ENCODE measurements at regions not wholly inside any gene's neighbourhood (a gene's known extent, or its start where the extent isn't known, plus 50 kb on each side); places are given as distances from the start of the nearest gene placed in this dataset.
"Not testable (repeated sequence)": the region's sequence is repeated elsewhere in the genome, so short reads cannot be mapped to it uniquely, and the experiment has no call there.

GRCh38 chr14:106410229-106410628, 883.8 kb downstream of the TMEM121 start:
- not testable (repeated sequence) for H3K4me3 ChIP-seq (ENCODE audit: low read length); H3K9ac ChIP-seq (ENCODE audit: low read depth, low read length); H3K36me3 ChIP-seq (ENCODE audit: insufficient read depth, low read length); H3K4me1 ChIP-seq (ENCODE audit: insufficient read depth, low read length); H3K27me3 ChIP-seq (ENCODE audit: insufficient read depth, low read length); H3K27ac ChIP-seq (ENCODE audit: low read depth, low read length)
- H3K9me3 ChIP-seq (ENCODE audit: insufficient read depth, low read depth, low read length), result peaks cover 67% of the 10 kb centered on the region
- WGBS, result 82% methylated on average over 9 of the region's 9 CpGs

- Histone ChIP-seq H3K9ac (ENCODE audit: low read depth, low read length) (no peak overlapping the region), H3K36me3 (ENCODE audit: insufficient read depth, low read length) (no peaks in the 10 kb centered on the region), H3K27me3 (ENCODE audit: insufficient read depth, low read length) (no peaks in the 10 kb centered on the region), H3K4me1 (ENCODE audit: insufficient read depth, low read length) (no peaks in the 10 kb centered on the region), H3K9me3 (ENCODE audit: insufficient read depth, low read depth, low read length) (peaks cover 95% of the 10 kb centered on the region), H3K27ac (ENCODE audit: low read depth, low read length) (no peak overlapping the region), H3K4me3 (ENCODE audit: low read length) (no peak overlapping the region)
- no CpG with 5 or more reads among the region's 1 CpG for WGBS
Observed at GRCh38 chr14:106414464-106414863, 888.1 kb downstream of the TMEM121 start.

- no peak overlapping the region for H3K27ac ChIP-seq (ENCODE audit: low read depth, low read length)
- peak overlapping the region; percentile 3; the same call in 1 of the 2 replicates for H3K4me3 ChIP-seq (ENCODE audit: low read length)
- H3K27me3 ChIP-seq (ENCODE audit: insufficient read depth, low read length), result no peaks in the 10 kb centered on the region
- no peaks in the 10 kb centered on the region for H3K4me1 ChIP-seq (ENCODE audit: insufficient read depth, low read length)
- H3K9ac ChIP-seq (ENCODE audit: low read depth, low read length), result no peak overlapping the region
- 75% methylated on average over 13 of the region's 13 CpGs for WGBS
- H3K36me3 ChIP-seq (ENCODE audit: insufficient read depth, low read length), result no peaks in the 10 kb centered on the region
- H3K9me3 ChIP-seq (ENCODE audit: insufficient read depth, low read depth, low read length), result peaks cover 79% of the 10 kb centered on the region
Observed at GRCh38 chr14:106417224-106418049, 891.1 kb downstream of the TMEM121 start.

DNA sequence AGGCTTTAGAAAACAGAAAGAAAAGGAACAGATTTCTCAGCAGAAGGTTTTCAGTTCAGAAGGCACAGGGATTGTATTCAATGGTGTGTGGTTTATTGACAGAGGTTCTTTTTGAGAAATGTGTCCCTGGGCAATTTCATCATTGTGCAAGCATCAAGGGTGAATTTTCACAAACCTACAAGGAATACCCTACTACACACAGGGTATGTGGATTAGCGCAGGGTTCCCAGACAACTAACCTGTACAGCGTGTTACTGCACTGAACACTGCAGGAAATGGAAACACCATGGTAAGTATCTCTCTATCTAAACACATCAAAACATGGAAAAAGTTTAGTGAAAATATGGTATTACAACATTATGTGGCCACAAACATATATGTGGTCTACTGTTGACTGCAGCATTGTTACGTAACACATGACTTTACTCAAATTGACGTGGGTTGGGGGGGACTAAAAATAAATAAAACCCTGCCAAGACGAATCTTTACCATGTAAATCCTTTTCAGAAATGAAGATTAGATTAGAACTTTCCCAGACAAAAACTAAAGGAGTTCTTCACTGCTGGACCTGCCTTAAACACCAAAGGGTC, 893.1 kb downstream of the TMEM121 start:
- Histone ChIP-seq H3K9ac (ENCODE audit: low read depth, low read length) (no peak overlapping the region), H3K9me3 (ENCODE audit: insufficient read depth, low read depth, low read length) (peaks cover 72% of the 10 kb centered on the region), H3K36me3 (ENCODE audit: insufficient read depth, low read length) (no peaks in the 10 kb centered on the region), H3K4me1 (ENCODE audit: insufficient read depth, low read length) (no peaks in the 10 kb centered on the region), H3K27me3 (ENCODE audit: insufficient read depth, low read length) (no peaks in the 10 kb centered on the region), H3K4me3 (ENCODE audit: low read length) (no peak overlapping the region), H3K27ac (ENCODE audit: low read depth, low read length) (no peak overlapping the region)
- WGBS, result 90% methylated on average over 4 of the region's 5 CpGs

DNA sequence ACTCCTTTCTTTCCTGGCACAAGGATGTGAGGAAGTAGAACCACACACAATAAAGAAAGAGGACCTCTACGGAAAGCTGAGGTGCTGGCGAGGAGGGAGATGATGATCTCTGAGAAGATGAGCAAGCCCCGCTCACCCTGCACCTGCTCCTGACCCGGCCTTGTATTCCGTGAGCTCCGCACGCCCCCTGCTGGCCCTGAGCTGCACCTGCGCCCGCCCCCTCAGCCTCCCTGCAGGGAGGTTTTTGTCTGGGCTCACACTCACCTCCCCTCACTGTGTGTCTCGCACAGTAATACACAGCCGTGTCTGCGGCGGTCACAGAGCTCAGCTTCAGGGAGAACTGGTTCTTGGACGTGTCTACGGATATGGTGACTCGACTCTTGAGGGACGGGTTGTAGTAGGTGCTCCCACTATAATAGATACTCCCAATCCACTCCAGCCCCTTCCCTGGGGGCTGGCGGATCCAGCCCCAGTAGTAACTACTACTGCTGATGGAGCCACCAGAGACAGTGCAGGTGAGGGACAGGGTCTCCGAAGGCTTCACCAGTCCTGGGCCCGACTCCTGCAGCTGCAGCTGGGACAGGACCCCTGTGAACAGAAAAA, 895.1 kb downstream of the TMEM121 start:
- not testable (repeated sequence) for H3K27ac ChIP-seq (ENCODE audit: low read depth, low read length); H3K9ac ChIP-seq (ENCODE audit: low read depth, low read length); H3K36me3 ChIP-seq (ENCODE audit: insufficient read depth, low read length); H3K27me3 ChIP-seq (ENCODE audit: insufficient read depth, low read length); H3K4me1 ChIP-seq (ENCODE audit: insufficient read depth, low read length); H3K4me3 ChIP-seq (ENCODE audit: low read length)
- 84% methylated on average over 18 of the region's 20 CpGs for WGBS
- peaks cover 72% of the 10 kb centered on the region for H3K9me3 ChIP-seq (ENCODE audit: insufficient read depth, low read depth, low read length)

DNA sequence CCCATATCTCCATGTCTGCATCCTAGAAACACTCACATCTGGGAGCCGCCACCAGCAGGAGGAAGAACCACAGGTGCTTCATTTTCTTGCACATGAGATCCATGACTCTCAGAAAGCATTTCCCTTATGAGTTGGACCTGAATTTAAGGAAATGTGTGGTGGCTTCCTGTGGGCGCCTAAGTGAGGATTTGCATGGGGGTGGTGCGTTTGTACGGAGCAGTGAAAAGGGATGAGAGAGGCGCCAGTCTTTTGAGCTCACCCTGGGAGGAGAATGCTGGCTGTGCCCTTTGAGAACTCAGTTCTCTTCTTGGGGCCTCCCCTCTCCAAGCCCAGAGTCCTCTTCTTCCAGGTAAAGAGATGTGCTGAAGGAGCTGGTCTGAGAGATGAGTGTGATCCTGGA, 895.7 kb downstream of the TMEM121 start:
- Histone ChIP-seq H3K27me3 (ENCODE audit: insufficient read depth, low read length) (no peaks in the 10 kb centered on the region), H3K4me1 (ENCODE audit: insufficient read depth, low read length) (no peaks in the 10 kb centered on the region), H3K9me3 (ENCODE audit: insufficient read depth, low read depth, low read length) (peaks cover 72% of the 10 kb centered on the region), H3K4me3 (ENCODE audit: low read length) (no peak overlapping the region), H3K36me3 (ENCODE audit: insufficient read depth, low read length) (no peaks in the 10 kb centered on the region), H3K27ac (ENCODE audit: low read depth, low read length) (no peak overlapping the region), H3K9ac (ENCODE audit: low read depth, low read length) (no peak overlapping the region)
- WGBS, result 81% methylated on average over 5 of the region's 5 CpGs

GRCh38 chr14:106425150-106425549, 898.8 kb downstream of the TMEM121 start:
- H3K4me1 ChIP-seq (ENCODE audit: insufficient read depth, low read length); H3K36me3 ChIP-seq (ENCODE audit: insufficient read depth, low read length); H3K27me3 ChIP-seq (ENCODE audit: insufficient read depth, low read length); H3K9ac ChIP-seq (ENCODE audit: low read depth, low read length); H3K27ac ChIP-seq (ENCODE audit: low read depth, low read length); H3K4me3 ChIP-seq (ENCODE audit: low read length): not testable (repeated sequence)
- H3K9me3 ChIP-seq (ENCODE audit: insufficient read depth, low read depth, low read length), result peaks cover 46% of the 10 kb centered on the region
- WGBS, result 81% methylated on average over 7 of the region's 7 CpGs

DNA sequence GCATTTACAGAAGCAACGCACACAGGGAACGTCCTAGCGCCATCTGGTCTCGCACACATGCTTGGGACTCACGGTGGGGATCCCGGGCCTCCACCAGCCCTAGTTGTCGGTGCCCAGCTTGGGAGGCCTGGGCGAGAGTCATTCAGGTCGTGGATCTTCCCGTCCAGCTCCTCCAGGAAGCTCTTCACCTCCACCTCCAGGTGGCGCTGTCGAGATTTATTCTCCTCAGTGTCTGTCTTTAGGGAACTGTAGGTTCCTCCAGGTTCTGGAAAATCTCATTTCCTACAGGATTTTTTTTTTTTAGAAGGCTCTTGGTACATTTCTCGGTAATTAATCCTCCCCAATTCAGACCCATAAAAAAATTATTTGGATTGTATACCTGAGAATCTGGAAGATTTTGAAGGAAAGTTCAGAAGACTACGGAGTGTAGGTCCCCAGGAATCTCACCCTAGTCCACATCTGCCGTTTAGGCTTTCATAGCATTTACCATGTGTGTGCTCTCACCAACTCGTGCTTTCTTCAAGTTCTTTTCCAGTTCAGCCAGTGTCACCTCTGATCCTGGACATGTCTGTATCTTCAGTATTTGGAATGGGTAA, 910.0 kb downstream of the TMEM121 start:
- WGBS, result 78% methylated on average over 15 of the region's 16 CpGs
- Histone ChIP-seq H3K9me3 (ENCODE audit: insufficient read depth, low read depth, low read length) (peaks cover 94% of the 10 kb centered on the region), H3K36me3 (ENCODE audit: insufficient read depth, low read length) (no peaks in the 10 kb centered on the region), H3K27ac (ENCODE audit: low read depth, low read length) (no peak overlapping the region), H3K9ac (ENCODE audit: low read depth, low read length) (no peak overlapping the region), H3K4me1 (ENCODE audit: insufficient read depth, low read length) (no peaks in the 10 kb centered on the region), H3K27me3 (ENCODE audit: insufficient read depth, low read length) (no peaks in the 10 kb centered on the region), H3K4me3 (ENCODE audit: low read length) (no peak overlapping the region; the same call in 1 of the 2 replicates)

GRCh38 chr14:106442857-106443256, 916.5 kb downstream of the TMEM121 start:
- peaks cover 95% of the 10 kb centered on the region for H3K9me3 ChIP-seq (ENCODE audit: insufficient read depth, low read depth, low read length)
- H3K36me3 ChIP-seq (ENCODE audit: insufficient read depth, low read length), result no peaks in the 10 kb centered on the region
- H3K4me1 ChIP-seq (ENCODE audit: insufficient read depth, low read length), result no peaks in the 10 kb centered on the region
- H3K27ac ChIP-seq (ENCODE audit: low read depth, low read length), result no peak overlapping the region
- H3K9ac ChIP-seq (ENCODE audit: low read depth, low read length), result no peak overlapping the region
- WGBS, result 63% methylated on average over 7 of the region's 7 CpGs
- H3K4me3 ChIP-seq (ENCODE audit: low read length), result no peak overlapping the region
- no peaks in the 10 kb centered on the region for H3K27me3 ChIP-seq (ENCODE audit: insufficient read depth, low read length)

DNA sequence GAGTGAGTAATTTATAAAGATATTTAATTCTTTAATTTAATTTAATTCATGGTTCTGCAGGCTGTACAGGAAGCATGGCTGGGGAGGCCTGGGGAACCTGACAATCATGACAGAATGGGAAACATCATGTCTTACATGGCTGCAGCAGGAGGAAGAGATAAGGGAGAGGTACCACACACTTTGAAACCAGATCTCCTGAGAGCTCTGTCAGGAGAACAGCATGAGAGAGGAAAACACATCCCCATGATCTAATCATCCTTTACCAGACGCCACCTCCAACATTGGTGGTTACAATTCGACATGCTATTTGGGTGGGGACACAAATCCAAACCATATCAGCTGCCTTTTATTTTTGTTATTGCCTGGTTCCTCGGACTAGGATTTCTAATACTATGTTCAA, 928.6 kb downstream of the TMEM121 start:
- WGBS, result 68% methylated on average over 3 of the region's 3 CpGs
- Histone ChIP-seq H3K9me3 (ENCODE audit: insufficient read depth, low read depth, low read length) (peaks cover 90% of the 10 kb centered on the region), H3K27me3 (ENCODE audit: insufficient read depth, low read length) (no peaks in the 10 kb centered on the region), H3K4me3 (ENCODE audit: low read length) (no peak overlapping the region), H3K36me3 (ENCODE audit: insufficient read depth, low read length) (no peaks in the 10 kb centered on the region), H3K9ac (ENCODE audit: low read depth, low read length) (no peak overlapping the region), H3K4me1 (ENCODE audit: insufficient read depth, low read length) (no peaks in the 10 kb centered on the region), H3K27ac (ENCODE audit: low read depth, low read length) (no peak overlapping the region)

Measured in HUES64 (cell line).